Fibroblast of the aortic adventitia (primary cell): ENCODE measurements at regions not wholly inside any gene's neighbourhood (a gene's known extent, or its start where the extent isn't known, plus 50 kb on each side); places are given as distances from the start of the nearest gene placed in this dataset.

Source experiments
- DNase-seq: peaks from one replicate; pipeline ENCODE4 v3.0.0-alpha.2; 2010; ENCODE audit warnings: low read depth
- H3K4me3 ChIP-seq: 2 replicates; pipeline ENCODE4 v1.5.1; 2011; ENCODE audit warnings: low read depth, mild to moderate bottlenecking, control low read depth, low read length, moderate library complexity
- CTCF ChIP-seq: IDR thresholded peaks from 2 replicates; pipeline ENCODE4 v1.5.1; 2011; ENCODE audit warnings: mild to moderate bottlenecking, low read length, control low read depth, inconsistent platforms; ENCODE audit not compliant: insufficient read depth

GRCh38 chr20:40103420-40103819 lies 585.6 kb downstream of the MAFB start:
- TF ChIP-seq CTCF = no peak
- DNase-seq = no peak
- H3K4me3 ChIP-seq = no peak overlapping the region

GRCh38 chr20:40101560-40101959 lies 587.5 kb downstream of the MAFB start:
- H3K4me3 ChIP-seq = no peak overlapping the region
- no peak for TF ChIP-seq CTCF
- no peak for DNase-seq

- no peak for DNase-seq
- no peak for TF ChIP-seq CTCF
- H3K4me3 ChIP-seq = no peak overlapping the region
Observed at GRCh38 chr20:40100261-40100660, 588.8 kb downstream of the MAFB start.

GRCh38 chr20:40090236-40090635 lies 598.8 kb downstream of the MAFB start:
- no peak for DNase-seq
- TF ChIP-seq CTCF = no peak
- H3K4me3 ChIP-seq = no peak overlapping the region

GRCh38 chr20:40087496-40087895 lies 601.5 kb downstream of the MAFB start:
- TF ChIP-seq CTCF = no peak
- no peak for DNase-seq
- H3K4me3 ChIP-seq = no peak overlapping the region

GRCh38 chr20:40085513-40085912 lies 603.5 kb downstream of the MAFB start:
- no peak for TF ChIP-seq CTCF
- no peak overlapping the region for H3K4me3 ChIP-seq
- DNase-seq = no peak

GRCh38 chr20:40082436-40082835 lies 606.6 kb downstream of the MAFB start:
- H3K4me3 ChIP-seq = no peak overlapping the region
- TF ChIP-seq CTCF = no peak
- no peak for DNase-seq
